H7 (cell line): ENCODE measurements at regions not wholly inside any gene's neighbourhood (a gene's known extent, or its start where the extent isn't known, plus 50 kb on each side); places are given as distances from the start of the nearest gene placed in this dataset.
"Not testable (repeated sequence)": the region's sequence is repeated elsewhere in the genome, so short reads cannot be mapped to it uniquely, and the experiment has no call there.

Experiments used
- DNase-seq: peaks from one replicate; pipeline ENCODE4 v3.0.0; 2012
- H3K27me3 ChIP-seq: 2 replicates; pipeline ENCODE4 v1.6.0; 2011; ENCODE audit warnings: mild to moderate bottlenecking, low read length; ENCODE audit not compliant: control insufficient read depth, insufficient read depth
- H3K36me3 ChIP-seq: replicated peaks from 2 replicates; pipeline ENCODE4 v1.5.1; 2011; ENCODE audit warnings: low read length; ENCODE audit not compliant: control insufficient read depth, insufficient read depth
- H3K4me3 ChIP-seq: 2 replicates; pipeline ENCODE4 v1.5.1; 2011; ENCODE audit warnings: low read depth, mild to moderate bottlenecking, control low read depth, low read length, moderate library complexity; ENCODE audit not compliant: insufficient read depth

DNA sequence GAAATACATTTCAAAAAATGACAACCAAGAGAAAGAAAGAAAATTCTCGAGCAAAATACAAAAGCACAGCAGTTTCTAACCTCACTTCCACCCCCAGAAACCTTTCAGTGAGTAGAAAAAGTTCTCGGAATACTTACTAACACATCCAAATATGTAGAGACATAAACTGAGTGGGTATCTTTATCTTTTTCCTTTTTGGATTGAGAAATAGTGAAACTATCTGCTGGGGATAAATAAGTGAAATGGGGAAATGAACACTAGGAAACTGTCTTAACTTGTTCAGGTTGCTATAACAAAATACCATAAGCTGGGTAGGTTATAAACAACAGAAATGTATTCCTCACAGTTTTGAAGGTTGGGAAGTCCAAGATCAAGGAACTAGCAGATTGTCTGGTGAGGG is 72.0 kb downstream of the VCAM1 start:
- H3K27me3 ChIP-seq = no peaks in the 10 kb centered on the region

DNA sequence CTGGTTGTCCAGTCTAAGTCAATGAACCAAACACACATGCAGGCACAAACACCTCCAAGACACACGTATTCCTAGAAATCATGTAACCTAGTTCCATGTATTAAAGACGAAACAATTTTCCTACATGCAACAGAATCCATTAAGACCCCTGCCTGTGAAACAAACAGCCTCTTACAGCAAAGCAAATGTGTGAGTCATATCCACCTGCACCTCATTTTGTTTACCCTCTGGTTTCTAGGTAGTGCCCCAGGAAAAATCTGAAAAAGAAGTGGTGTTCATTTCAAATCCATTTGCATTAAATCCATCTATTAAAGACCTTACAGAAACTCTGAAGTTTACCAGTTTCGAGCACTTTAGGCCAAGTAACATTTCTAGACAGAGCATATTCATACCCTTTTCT is 74.1 kb downstream of the VCAM1 start:
- no peak for DNase-seq
- Histone ChIP-seq H3K4me3 (no peak overlapping the region), H3K27me3 (no peaks in the 10 kb centered on the region), H3K36me3 (no peaks in the 10 kb centered on the region)

More for the DNA sequence above, 72.0 kb downstream of the VCAM1 start:
- no peak for DNase-seq
- H3K4me3 ChIP-seq = no peak overlapping the region
- no peaks in the 10 kb centered on the region for H3K36me3 ChIP-seq

DNA sequence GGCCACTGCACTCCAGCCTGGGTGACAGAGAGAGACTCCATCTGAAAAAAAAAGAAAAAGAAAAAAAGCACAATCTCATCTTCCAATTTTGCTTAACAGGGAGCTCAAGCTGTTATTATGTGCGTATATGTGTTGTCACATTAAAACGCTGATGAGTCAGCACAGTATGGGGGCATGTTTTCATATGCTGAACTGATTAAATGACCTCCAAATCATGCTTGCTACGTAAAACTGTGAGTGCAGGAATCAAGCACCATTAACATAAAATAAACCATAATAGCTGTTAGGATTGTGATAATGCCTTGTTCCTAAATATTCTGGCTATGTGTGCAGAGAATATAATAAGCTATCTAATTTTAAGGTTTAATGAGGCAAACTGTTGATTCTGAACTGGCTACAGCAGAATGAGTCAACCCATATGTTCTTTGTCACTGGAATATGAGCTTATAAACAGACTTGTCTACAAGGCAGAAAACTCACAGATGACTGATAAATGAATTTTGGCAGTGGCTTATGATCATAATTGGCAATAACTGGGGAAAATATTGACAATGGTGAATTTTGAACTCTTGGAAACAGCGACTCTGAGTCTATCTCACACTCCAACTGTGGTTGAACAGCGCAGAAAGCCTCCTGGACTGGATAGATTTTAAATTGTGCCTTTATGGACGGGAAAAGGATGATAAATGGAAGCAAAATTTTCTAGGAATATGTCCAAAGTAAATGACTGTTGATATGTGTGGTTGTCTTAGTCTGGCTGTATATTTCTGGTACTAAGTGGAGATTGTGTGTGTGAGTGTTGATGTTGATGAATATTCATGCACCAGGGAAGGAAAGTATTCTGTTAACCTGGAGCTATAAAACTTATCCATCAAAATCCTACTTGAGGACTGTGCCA is 75.5 kb downstream of the VCAM1 start:
- no peak for DNase-seq
- Histone ChIP-seq H3K4me3 (no peak overlapping the region), H3K27me3 (no peaks in the 10 kb centered on the region), H3K36me3 (no peaks in the 10 kb centered on the region)

DNA sequence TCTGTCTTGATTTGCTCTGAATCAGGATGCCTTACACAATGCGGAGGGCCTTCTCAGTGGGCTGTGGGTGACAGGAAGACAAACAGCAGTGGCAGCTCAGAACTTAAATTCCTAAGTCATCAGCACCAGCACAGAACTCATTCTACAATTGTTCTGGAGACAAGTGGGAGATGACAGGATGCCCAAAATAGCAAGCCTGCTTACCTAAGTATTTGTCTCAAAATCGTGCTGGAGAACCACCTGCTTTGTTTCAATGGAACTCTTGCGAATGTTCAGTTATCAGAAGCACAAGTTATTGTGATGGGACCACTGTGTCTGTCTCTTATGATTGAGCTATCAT is 76.1 kb downstream of the VCAM1 start:
- DNase-seq = no peak
- H3K27me3 ChIP-seq = no peaks in the 10 kb centered on the region
- H3K4me3 ChIP-seq = no peak overlapping the region
- H3K36me3 ChIP-seq = no peaks in the 10 kb centered on the region

DNA sequence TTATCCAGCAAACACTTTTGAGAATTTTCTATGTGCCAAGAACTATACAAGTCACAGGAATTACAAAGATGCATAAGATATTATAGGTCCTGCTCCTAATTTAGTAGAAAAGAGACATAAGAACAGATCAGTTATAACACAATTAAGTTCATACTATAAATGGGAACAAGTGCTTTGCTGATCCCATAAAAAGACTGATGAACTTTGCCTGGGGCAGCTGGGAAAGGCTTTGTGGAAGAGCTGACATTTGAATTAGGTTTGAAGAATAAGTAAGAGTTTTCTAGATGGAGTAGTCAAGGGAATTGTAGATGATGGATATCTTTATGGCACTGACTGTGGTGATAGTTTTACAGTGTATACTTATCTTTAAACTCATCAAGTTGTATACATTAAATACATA is 76.5 kb downstream of the VCAM1 start:
- no peaks in the 10 kb centered on the region for H3K27me3 ChIP-seq
- H3K36me3 ChIP-seq = no peaks in the 10 kb centered on the region
- no peak overlapping the region for H3K4me3 ChIP-seq
- no peak for DNase-seq

DNA sequence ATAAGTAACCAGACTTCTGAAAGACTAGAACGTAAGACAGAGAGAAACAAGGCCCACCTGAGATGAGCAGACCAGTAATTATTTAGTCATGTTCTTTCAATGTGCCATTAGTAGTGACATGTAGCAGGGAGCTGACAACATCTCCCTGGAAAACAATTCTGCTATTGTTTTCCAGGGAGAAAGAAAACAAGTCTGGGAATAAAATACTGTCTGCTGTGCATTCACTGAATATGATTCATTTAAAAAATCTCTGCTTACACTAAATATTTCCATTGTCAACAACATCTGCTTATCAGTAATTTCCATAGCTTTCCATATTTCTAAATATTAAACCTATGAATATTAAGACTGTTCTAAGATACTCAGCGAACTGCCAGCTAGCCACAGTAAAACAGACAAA is 80.0 kb downstream of the VCAM1 start:
- no peak overlapping the region for H3K4me3 ChIP-seq
- no peak for DNase-seq
- no peaks in the 10 kb centered on the region for H3K36me3 ChIP-seq
- H3K27me3 ChIP-seq = no peaks in the 10 kb centered on the region

DNA sequence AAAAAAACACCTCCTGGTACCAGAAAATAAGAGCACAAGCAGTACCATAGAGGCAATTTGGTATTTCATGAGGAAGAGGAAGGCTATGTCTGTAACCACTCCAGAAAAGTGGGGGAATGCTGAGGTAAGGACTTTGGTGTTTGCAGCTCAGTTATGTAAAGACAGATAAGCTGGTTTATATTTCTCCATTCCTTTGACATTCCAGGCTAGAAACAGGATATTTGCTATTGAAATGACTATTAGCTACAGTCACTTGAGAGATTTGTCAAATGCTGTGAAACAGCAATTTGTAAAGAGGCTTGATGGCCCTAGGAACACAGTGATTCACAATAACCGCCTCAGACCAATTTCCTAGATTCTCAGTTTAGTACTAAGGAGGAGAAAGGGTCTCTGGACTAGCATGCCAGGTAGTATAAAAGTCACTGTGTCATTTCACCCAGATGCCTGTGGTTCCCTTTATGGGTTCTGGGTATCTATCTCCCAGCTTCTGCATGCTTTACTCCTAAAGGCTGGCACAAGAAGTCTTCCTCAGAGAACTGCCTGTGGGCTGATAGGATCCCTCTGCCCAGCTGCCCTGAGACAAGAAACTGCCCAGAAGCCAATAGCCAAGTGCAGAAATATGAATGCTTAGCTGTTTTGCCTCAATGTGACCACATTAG is 80.5 kb downstream of the VCAM1 start:
- Histone ChIP-seq H3K36me3 (no peaks in the 10 kb centered on the region), H3K4me3 (no peak overlapping the region), H3K27me3 (no peaks in the 10 kb centered on the region)
- no peak for DNase-seq

DNA sequence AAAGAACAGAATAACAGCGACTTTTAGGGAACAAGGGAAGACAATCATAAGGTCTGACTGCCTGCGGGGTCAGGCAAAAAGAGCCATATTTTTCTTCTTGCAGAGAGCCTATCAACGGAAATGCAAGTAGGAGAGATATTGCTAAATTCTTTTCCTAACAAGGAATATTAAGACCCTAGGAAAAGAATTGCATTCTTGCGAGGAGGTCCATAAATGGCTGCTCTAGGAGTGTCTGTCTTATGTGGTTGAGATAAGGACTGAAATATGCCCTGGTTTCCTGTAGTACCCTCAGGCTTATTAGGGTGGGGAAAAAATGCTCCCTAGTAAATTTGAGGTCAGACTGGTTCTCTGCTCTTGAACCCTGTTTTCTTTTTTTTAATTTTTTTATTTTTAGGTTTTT is 81.7 kb downstream of the VCAM1 start:
- DNase-seq, H3K27me3 ChIP-seq: not testable (repeated sequence)

DNA sequence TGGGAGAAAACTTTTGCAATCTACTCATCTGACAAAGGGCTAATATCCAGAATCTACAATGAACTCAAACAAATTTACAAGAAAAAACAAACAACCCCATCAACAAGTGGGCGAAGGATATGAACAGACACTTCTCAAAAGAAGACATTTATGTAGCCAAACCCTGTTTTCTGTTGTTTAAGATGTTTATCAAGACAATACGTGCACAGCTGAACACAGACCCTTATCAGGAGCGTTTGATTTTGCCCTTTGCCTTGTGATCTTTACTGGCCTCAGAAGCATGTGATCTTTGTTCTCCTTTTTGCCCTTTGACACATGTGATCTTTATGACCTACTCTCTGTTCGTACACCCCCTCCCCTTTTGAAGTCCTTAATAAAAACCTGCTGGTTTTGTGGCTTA is 83.7 kb downstream of the VCAM1 start:
- H3K36me3 ChIP-seq, H3K4me3 ChIP-seq, DNase-seq, H3K27me3 ChIP-seq: not testable (repeated sequence)

More for the DNA sequence above, 81.7 kb downstream of the VCAM1 start:
- not testable (repeated sequence) for H3K36me3 ChIP-seq, H3K4me3 ChIP-seq

DNA sequence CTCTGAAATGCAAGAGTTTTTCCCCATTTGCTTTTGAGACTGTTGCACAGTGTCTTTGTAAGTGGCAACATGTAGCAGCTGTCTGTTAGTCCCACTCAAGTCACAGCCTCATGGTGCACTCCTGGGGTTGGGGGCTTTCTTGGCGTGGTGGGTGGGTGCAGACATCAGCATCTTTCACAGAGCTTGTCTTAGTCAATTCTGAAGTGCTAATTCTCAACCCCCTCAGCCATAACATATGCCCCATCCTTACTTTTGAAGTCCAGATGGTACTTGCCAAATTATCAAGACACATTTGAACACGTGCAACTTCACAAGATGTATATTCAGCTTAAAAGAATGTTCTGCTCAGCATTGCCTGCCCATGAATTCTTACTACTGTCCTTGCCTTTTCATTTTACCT is 87.1 kb downstream of the VCAM1 start:
- Histone ChIP-seq H3K36me3 (no peaks in the 10 kb centered on the region), H3K4me3 (no peak overlapping the region)
- DNase-seq = no peak

DNA sequence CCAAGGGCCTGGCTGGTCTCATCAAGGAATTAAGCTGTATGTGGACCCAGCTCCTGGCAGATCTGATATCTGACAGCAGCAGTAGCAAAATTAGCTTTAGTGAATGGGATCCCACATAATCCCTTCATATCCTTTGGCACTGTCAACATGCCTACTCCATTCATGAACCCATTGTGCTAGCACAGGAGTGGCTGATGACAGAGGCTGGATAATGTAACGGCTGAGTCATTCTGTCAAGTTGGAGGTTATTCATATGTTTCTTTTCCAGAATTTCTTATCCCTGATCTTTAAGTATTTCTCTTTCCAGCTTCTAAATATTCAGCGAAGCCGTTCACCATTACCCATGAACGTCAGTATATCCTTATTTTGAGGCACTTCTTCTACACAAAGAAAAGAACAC is 84.3 kb downstream of the EXTL2 start:
- DNase-seq = no peak
- no peaks in the 10 kb centered on the region for H3K36me3 ChIP-seq
- no peaks in the 10 kb centered on the region for H3K27me3 ChIP-seq
- H3K4me3 ChIP-seq = no peak overlapping the region

More for the DNA sequence above, 87.1 kb downstream of the VCAM1 start:
- no peaks in the 10 kb centered on the region for H3K27me3 ChIP-seq

DNA sequence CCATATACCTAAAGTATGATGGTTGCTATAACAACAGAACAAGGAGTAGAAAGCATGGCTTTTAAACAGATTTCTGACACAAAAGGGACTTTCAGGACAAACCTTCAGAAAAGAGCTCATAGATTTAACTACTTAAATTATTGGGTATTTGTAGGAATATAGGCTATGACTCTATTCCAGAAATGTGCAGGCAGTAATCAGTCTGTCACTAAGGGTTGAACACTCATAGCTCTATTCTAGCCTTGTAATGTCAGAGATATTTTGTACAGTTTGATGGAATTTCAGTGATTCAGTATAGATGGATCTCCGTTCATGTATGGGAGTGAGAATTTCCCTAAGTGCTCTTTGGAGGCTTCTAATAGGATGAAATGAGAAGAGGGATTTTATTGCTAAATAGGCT is 82.8 kb downstream of the EXTL2 start:
- DNase-seq = no peak
- Histone ChIP-seq H3K4me3 (no peak overlapping the region), H3K36me3 (no peaks in the 10 kb centered on the region), H3K27me3 (no peaks in the 10 kb centered on the region)

DNA sequence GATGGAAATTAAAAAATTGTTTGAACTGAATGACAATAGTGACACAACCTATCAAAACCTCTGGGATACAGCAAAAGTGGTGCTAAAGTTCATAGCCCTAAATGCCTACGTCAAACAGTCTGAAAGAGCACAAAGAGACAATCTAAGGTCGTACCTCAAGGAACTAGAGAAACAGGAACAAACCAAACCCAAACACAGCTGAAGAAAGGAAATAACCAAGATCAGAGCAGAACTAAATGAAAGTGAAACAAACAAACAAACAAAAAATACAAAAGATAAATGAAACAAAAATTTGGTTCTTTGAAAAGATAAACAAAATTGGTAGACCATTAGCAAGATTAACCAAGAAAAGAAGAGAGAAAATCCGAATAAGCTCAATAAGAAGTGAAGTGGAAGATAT is 79.7 kb downstream of the EXTL2 start:
- H3K27me3 ChIP-seq, H3K36me3 ChIP-seq, H3K4me3 ChIP-seq, DNase-seq: not testable (repeated sequence)

DNA sequence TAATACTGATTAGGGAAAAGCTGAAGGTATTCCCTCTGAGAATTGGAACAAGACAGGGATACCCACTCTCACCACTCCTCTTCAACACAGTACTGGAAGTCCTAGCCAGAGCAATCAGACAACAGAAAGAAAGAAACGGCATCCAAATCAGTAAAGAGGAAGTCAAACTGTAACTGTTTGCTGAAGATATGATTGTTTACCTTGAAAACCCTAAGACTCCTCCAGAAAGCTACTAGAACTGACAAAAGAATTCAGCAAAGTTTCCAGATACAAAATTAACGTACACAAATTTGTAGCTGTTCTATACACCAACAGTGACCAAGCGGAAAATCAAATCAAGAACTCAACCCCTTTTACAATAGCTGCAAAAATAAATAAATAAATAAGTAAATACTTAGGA is 78.6 kb downstream of the EXTL2 start:
- no peaks in the 10 kb centered on the region for H3K27me3 ChIP-seq
- DNase-seq = no peak
- H3K4me3 ChIP-seq = no peak overlapping the region
- H3K36me3 ChIP-seq = no peaks in the 10 kb centered on the region

DNA sequence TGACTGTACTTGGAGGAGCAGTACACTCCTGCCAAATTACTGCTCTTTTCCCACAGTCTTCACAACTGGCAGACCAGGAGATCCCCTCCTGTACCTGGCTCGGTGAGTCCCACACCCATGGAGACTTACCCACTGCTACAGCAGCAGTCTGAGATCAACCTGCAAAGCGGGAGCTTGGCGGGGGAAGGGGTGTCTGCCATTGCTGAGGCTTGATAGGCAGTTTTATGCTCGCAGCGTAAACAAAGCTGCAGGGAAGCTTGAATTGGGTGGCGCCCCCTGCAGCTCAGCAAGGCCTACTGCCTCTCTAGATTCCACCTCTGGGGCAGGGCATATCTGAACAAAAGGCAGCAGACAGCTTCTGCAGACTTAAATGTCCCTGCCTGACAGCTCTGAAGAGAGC is 74.4 kb downstream of the EXTL2 start:
- DNase-seq = peak; percentile 1
- not testable (repeated sequence) for H3K36me3 ChIP-seq, H3K4me3 ChIP-seq

More for the DNA sequence above, 74.4 kb downstream of the EXTL2 start:
- not testable (repeated sequence) for H3K27me3 ChIP-seq
